ENCODE measurements at regions not wholly inside any gene's neighbourhood (a gene's known extent, or its start where the extent isn't known, plus 50 kb on each side); places are given as distances from the start of the nearest gene placed in this dataset.

- Mint-ChIP-seq H3K4me1 (peaks cover 9% of the 10 kb centered on the region), H3K9me3 (no peaks in the 10 kb centered on the region), H3K27me3 (ENCODE audit: low read depth) (no peaks in the 10 kb centered on the region), H3K27ac (ENCODE audit: unreplicated experiment) (no peak overlapping the region), H3K36me3 (ENCODE audit: low read depth) (no peaks in the 10 kb centered on the region), H3K4me3 (no peak overlapping the region)
- TF ChIP-seq CTCF (conservative IDR thresholded peaks at IDR 0.05): no peak
- DNase-seq (ENCODE audit: low read depth, low spot score): no peak
These were observed 389.9 kb downstream of the ADAMTS20 start for GRCh38 chr12:43162138-43162537.

GRCh38 chr12:43159506-43159905 is 392.5 kb downstream of the ADAMTS20 start:
- H3K36me3 Mint-ChIP-seq (ENCODE audit: low read depth): no peaks in the 10 kb centered on the region
- no peaks in the 10 kb centered on the region for H3K9me3 Mint-ChIP-seq
- H3K27me3 Mint-ChIP-seq (ENCODE audit: low read depth): no peaks in the 10 kb centered on the region
- TF ChIP-seq CTCF (conservative IDR thresholded peaks at IDR 0.05): no peak
- H3K4me3 Mint-ChIP-seq: no peak overlapping the region
- DNase-seq (ENCODE audit: low read depth, low spot score): no peak
- no peaks in the 10 kb centered on the region for H3K4me1 Mint-ChIP-seq
- no peak overlapping the region for H3K27ac Mint-ChIP-seq (ENCODE audit: unreplicated experiment)

GRCh38 chr12:43158126-43158525 is 393.9 kb downstream of the ADAMTS20 start:
- H3K36me3 Mint-ChIP-seq (ENCODE audit: low read depth): no peaks in the 10 kb centered on the region
- H3K4me3 Mint-ChIP-seq: no peak overlapping the region
- TF ChIP-seq CTCF (conservative IDR thresholded peaks at IDR 0.05): no peak
- DNase-seq (ENCODE audit: low read depth, low spot score): no peak
- no peaks in the 10 kb centered on the region for H3K27me3 Mint-ChIP-seq (ENCODE audit: low read depth)
- no peaks in the 10 kb centered on the region for H3K9me3 Mint-ChIP-seq
- H3K27ac Mint-ChIP-seq (ENCODE audit: unreplicated experiment): no peak overlapping the region
- no peaks in the 10 kb centered on the region for H3K4me1 Mint-ChIP-seq

GRCh38 chr12:43155376-43155775 is 396.6 kb downstream of the ADAMTS20 start:
- no peaks in the 10 kb centered on the region for H3K27me3 Mint-ChIP-seq (ENCODE audit: low read depth)
- no peaks in the 10 kb centered on the region for H3K9me3 Mint-ChIP-seq
- no peak for TF ChIP-seq CTCF (conservative IDR thresholded peaks at IDR 0.05)
- H3K4me3 Mint-ChIP-seq: no peak overlapping the region
- DNase-seq (ENCODE audit: low read depth, low spot score): no peak
- no peak overlapping the region for H3K27ac Mint-ChIP-seq (ENCODE audit: unreplicated experiment)
- no peaks in the 10 kb centered on the region for H3K36me3 Mint-ChIP-seq (ENCODE audit: low read depth)
- H3K4me1 Mint-ChIP-seq: no peaks in the 10 kb centered on the region

GRCh38 chr12:43154498-43155045 is 397.4 kb downstream of the ADAMTS20 start:
- Mint-ChIP-seq H3K27ac (ENCODE audit: unreplicated experiment) (no peak overlapping the region), H3K27me3 (ENCODE audit: low read depth) (no peaks in the 10 kb centered on the region), H3K9me3 (no peaks in the 10 kb centered on the region), H3K36me3 (ENCODE audit: low read depth) (no peaks in the 10 kb centered on the region), H3K4me3 (no peak overlapping the region), H3K4me1 (no peaks in the 10 kb centered on the region)
- TF ChIP-seq CTCF (conservative IDR thresholded peaks at IDR 0.05): no peak
- no peak for DNase-seq (ENCODE audit: low read depth, low spot score)
